GM10248 (cell line): ENCODE measurements at regions not wholly inside any gene's neighbourhood (a gene's known extent, or its start where the extent isn't known, plus 50 kb on each side); places are given as distances from the start of the nearest gene placed in this dataset.
A peak's percentile ranks its signal among the peaks of the same experiment; 100 is the strongest.

Experiments used
- CTCF ChIA-PET: fragments of 300-600 bp; sonication (Branson Sonifier 250); formaldehyde crosslinking; extraction: SDS; loops from one replicate; lab custom pipeline; 2021; ENCODE audit warnings: antibody characterized with exemption; lab: Yijun Ruan, JAX
- POLR2A ChIA-PET: fragments of 350-650 bp; sonication (Branson Sonifier 250); formaldehyde crosslinking; extraction: SDS; loops from one replicate; lab custom pipeline; 2020; ENCODE audit warnings: antibody characterized with exemption; lab: Yijun Ruan, JAX
- DNase-seq: peaks from one replicate; pipeline ENCODE4 v3.0.0; 2012; ENCODE audit errors: extremely low spot score
- CTCF ChIP-seq: IDR thresholded peaks from 2 replicates; pipeline ENCODE4 v1.5.1; 2012; ENCODE audit warnings: mild to moderate bottlenecking, low read depth; ENCODE audit errors: extremely low read depth, missing control alignments, control extremely low read depth

DNA sequence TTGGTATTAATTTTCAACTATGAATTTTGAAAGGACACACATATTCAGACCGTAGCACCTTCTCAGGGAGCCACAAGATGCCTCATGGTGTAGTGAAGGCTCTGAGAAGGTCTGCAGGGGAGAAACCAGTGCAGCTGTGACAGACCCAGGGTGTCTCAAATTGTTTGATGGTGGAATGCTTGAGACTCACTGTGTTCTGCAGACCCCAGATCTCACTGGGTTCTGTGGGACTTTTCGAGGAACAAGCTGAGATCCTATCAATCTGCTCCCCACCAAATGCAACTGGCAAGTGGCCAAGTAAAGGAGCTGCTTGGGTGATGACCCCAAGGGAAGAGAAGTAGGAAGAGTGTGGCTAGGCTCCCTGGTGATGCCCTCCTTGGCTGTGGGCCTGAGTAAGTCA is 130.5 kb upstream of the UNC5B start:
- CTCF ChIA-PET = no interaction called here
- no peak for DNase-seq
- TF ChIP-seq CTCF = no peak
- POLR2A ChIA-PET = no interaction called here

GRCh38 chr10:71082960-71083715 is 129.2 kb upstream of the UNC5B start:
- POLR2A ChIA-PET = no interaction called here
- TF ChIP-seq CTCF = no peak
- CTCF ChIA-PET = no interaction called here
- no peak for DNase-seq

GRCh38 chr10:71083716-71083975 is 128.7 kb upstream of the UNC5B start:
- POLR2A ChIA-PET = no interaction called here
- no peak for DNase-seq
- CTCF ChIA-PET = no interaction called here
- TF ChIP-seq CTCF = no peak

DNA sequence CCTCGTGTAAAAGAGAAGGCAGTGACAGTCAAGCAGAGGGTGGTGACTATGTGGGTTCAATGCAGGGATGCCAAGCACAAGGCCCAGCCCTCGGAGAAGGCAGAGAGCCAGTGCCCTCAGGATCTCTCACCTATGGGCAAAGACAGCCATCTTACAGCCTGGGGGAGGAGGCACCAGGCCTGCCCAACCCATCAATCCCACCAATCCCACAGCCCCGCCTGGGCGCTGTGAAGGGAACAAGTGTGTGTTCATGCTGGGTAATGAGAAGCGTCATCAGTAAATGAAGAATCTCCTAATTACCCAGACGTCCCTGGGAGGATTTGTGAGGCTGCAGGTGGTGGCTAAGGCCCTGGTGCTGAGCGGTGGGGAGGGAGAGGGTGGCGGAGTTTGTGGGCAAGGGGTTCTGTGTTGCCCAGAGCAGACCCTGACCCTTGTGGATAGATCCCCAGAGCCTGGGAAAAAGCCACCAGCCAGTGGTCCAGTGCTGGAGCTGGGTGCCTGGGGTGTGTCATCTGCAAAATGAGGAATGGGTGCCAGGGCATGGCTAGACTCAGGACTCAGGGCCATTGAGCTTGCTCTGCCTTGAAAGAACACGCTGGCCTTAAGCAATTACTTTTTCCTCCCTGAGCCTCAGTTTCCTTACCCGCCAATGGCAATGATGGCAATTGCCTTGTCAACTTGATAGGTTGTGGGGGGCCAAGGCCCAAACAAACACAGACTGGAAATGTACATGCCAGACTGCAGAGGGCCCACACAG is 128.1 kb upstream of the UNC5B start:
- ChIA-PET CTCF (no interaction called here), POLR2A (no interaction called here)
- no peak for TF ChIP-seq CTCF
- DNase-seq = no peak

DNA sequence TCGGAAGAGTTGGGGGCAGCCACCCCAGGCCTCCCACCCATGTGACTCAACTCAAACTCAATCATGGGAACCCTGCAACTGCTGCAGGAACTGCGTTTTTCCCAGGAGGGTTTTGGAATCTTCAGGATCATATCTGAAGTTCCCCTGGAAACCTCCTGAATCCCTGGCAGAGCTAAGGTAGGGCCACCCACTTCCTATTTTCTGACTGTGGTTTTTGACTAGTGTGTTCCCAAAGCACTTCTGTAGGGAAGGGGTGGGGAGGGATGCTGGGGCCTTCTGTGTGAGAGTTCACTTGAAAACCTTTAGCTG is 127.6 kb upstream of the UNC5B start:
- DNase-seq = no peak
- POLR2A ChIA-PET = no interaction called here
- CTCF ChIA-PET = no interaction called here
- TF ChIP-seq CTCF = no peak

- TF ChIP-seq CTCF = no peak
- peak; percentile 9 for DNase-seq
- ChIA-PET POLR2A (no interaction called here), CTCF (no interaction called here)
Measured at GRCh38 chr10:71085689-71086438, 126.5 kb upstream of the UNC5B start.
